Activated T-cell treated with anti-CD3 and anti-CD28 coated beads, Interleukin-2, amount 50 U/mL, for 1 hour (primary cell): ENCODE measurements at regions not wholly inside any gene's neighbourhood (a gene's known extent, or its start where the extent isn't known, plus 50 kb on each side); places are given as distances from the start of the nearest gene placed in this dataset.
"Not testable (repeated sequence)": the region's sequence is repeated elsewhere in the genome, so short reads cannot be mapped to it uniquely, and the experiment has no call there.

Experiments
- DNase-seq: peaks from one replicate; pipeline ENCODE4 v3.0.0-alpha.2; 2020

DNA sequence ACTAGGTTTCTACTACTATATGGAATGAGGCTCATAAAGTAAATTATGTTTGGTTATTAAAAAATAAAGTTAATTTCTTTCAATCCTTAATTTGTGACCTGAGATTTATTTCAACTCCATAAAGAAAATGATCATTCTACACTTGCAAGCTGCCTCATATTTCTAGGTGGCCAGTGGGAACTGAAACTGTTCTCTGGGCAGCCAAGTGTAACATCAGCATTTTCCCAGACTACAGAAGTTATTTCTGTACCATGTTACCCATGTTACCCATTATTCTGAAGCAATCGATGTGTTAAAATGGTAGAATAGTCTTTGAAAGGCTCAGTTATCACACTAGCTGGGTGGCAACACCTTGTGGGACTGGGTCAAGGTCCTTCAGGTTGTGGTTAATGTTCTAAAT is 139.3 kb upstream of the FBXO11 start:
- DNase-seq, result no peak

DNA sequence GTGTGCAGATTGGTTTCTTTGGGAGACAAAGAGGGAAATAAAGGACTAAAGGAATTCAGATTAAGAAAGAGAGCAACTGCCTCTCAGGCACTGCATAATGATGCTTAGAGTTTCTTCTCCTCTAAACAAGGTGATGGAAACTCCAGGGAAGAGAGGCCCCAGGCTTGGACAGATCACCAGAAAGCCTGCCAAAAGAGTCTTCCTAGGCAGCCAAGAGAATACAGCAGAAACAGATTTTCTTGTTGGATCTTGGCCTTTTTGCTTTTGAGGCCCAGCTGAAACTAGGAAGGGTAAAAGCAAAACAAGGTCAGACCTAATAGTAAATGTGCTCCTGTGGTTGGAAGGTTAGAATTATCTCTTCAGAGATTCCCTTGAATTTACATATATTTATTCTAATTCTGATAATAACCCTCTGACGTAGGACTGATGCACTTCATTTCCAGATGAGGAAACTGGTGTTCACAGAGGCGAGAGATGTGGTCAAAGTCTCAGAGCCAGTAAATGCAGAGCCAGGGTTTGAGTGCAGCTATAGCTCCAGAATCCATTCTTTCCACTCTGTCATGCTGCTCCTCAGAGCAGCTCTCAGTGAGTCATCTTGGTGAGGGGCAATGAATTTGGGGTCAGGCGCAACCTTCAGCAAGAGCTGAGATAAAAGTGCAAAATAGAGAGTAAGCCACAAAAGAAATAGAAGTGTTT is 142.3 kb upstream of the FBXO11 start:
- no peak for DNase-seq

DNA sequence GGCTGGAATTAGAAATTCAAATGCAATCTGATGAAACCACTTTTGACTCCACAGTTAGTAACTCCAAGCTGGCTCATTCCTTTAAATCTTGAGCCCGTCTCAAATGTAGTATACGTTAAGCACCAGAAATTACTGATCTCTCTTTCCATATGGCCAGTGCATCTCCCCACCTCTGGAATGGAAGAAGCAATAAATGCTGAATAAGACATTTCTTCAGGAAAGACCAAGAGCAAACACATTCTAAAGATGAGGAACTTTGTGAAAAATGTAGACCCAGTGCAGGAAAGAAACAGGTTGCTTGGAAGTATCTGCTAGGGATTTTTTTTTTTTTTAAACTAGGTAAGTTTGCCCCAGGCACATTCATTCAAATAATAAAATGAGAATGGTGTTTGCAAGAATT is 143.1 kb upstream of the FBXO11 start:
- DNase-seq, result no peak

GRCh38 chr2:48050711-48051110 is 144.4 kb upstream of the FBXO11 start:
- DNase-seq, result no peak

DNA sequence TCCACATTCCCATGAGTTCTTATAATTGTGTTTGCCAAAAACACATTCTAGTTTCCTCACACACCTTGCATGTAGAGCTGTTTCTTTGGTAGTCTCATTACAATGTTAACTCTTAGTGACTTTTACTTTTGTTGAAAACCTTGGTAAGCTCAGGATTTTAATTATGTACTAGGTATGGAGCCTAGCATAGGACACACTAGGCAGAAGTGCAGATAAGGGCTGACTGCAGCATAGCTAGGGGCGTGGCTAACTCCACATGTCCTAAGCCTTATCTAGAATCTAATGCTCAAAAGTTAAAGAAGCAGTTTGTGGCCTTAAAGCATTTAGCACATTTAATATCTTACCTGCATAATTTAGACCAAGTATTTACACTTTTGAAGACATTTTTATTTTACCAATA is 153.7 kb upstream of the FBXO11 start:
- no peak for DNase-seq

GRCh38 chr2:48061656-48062055 is 155.4 kb upstream of the FBXO11 start:
- not testable (repeated sequence) for DNase-seq

DNA sequence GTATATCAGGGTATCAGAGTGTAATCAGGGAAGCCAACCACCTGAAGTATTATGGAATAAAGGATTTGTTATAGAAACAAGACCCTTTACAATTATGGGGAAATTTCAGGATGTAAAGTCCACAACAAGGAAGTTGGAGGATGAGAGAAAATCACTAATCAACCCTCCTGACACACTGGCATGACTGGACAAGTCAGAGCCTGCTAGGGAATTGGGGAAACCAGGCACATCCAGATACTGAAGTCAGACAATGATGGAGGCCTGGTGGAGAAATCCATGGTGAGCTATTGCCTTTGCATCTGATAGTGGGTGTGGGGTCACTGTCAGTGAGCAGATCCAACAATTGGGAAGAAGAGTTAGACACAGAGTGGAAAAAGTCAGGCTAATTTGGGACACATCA is 158.8 kb upstream of the FBXO11 start:
- DNase-seq, result no peak

DNA sequence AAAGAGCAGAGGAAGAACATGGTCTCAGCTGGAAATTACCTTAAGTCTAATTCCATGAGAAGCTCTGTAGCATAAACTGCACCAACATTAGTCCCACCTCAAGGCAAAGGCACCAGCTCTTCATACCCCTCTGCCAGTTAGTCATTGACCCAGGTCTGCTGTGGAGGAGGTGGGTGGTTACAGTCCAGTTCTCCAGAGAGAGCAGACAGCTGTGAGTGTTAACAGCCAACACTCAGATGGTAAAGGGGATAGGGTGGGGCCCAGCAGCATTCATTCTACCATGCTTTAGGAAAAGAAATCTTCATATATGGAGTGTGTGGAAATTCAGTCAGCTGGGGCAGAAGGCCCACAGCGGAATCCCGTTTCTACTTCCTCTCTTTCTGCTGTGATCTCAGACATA is 159.7 kb upstream of the FBXO11 start:
- no peak for DNase-seq

DNA sequence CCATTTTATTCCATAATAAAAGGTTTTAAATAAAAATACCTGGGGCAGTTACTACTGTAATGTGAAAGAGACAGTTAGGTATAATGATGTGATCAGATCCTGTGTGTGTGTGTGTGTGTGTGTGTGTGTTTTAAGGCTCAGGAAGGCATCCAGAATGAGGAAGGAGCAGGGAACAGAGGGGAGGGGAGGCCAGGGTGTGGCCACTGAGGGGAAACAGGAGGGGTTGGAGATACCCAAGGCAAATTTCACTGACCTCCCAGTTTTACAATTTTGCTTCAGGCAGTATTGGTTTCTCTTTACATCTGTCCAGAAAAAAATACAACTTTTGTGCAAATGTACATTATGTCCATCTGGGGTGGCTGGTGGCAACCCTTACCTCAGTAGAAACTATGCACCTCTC is 163.5 kb upstream of the FBXO11 start:
- no peak for DNase-seq

DNA sequence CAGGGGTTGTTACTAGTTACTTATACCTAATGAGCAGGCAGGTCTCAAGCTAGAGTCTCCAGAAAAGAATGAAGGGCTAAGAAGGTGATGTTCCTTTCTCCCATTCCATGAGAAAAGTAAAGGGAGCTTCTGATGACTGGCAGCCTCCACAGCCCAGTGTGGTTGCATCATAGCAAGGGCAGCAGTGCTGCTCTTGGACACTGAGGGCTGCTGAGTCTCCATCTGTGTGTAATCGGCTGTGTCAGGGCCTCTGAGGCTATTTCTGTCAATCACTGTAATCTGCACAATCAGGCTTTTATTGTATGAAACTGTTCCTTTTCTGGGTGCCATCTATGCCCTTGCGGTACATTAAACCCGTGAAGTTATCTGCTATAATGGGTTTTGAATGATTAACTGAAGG is 164.1 kb upstream of the FBXO11 start:
- no peak for DNase-seq

DNA sequence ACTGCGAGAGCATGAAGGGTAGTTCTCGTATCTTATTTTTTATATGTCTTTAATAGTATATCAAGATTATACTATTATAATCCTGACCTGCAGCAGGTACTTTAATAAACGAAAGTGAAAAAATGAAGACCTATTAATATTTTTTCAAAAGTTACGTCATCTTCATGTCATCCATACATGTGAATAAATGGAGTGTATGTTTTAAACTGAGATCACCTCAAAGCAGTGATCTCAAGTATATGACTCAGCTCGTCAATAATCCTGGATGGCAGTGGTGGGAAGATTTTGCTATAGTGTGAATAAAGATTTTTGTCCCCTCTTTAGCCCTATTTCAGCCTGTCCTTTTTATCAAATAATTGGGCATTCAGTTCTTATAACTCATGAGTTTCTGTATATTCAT is 166.3 kb upstream of the FBXO11 start:
- DNase-seq, result no peak

DNA sequence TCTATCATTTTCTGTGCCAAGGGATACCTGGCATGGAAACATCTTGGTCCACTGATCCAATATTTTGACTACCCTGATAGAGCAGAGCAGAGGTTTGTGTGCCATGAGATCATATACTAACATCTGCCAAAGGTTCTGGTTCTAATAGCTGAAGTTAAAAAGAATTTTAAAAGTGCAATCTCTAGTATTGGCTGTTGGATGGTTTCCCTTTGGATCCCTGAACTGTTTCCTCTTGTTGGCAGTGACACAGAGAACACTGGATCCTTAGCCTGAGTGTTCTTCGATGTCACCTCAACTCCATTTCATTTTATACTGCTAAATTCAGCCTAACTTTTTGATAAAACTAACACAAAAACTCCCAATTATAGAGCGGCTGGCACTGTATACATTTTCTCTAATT is 169.3 kb upstream of the FBXO11 start:
- DNase-seq, result no peak

DNA sequence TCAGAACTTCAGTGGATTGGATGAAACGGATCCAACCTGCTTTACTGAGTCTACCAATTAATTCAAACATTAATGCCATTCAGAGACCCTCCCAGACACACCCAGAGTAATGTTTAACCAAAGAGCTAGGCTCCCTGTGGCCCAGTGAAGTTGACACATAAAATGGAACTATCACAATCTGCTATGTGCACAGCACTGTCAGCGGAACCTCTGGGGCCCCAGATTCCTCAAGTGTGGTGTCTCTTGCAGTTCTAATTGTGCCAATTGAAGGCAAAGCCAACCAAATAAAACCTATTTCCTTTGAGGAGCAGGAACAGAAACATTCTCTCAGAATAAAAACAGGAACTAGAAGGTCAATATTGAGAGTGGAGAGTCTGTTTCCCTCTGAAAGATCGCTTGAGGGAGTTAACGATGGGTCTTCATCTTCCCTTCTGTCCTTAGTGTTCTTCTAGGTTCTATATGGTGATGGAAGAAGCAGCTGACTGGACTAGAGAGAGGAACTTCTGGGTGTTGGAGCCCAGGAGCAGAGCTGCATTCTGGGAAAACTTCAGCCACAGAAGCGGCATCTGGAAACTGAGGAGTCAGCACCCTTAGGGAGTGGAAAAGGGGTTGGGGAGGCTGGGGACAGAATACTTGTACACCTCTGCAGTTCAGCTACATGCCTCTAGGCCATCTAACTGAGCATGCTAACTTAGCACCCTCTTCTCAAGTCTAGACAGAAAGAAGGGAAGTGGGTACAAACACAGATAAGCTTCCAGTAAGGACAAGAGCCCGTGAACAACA is 174.4 kb upstream of the FBXO11 start:
- no peak for DNase-seq

DNA sequence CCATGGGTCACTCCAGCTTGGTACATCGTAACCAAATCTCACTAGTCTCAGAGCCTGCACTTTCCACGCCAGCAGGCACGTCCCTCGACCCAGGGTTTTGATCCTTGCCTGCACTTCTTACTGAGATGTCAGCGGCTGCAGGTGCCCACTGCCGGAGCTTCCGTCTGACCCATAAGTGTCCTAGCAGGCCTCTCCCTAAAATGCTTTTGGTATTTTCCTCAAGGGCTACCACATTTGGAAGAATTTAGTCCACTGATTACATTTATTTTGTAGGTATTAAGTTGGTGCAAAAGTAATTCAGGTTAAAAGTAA is 175.0 kb upstream of the FBXO11 start:
- no peak for DNase-seq

- DNase-seq, result no peak
Observed at GRCh38 chr2:48085888-48086287, 179.6 kb upstream of the FBXO11 start.

GRCh38 chr2:48088994-48089393 is 182.7 kb upstream of the FBXO11 start:
- no peak for DNase-seq

GRCh38 chr2:48089644-48090043 is 183.3 kb upstream of the FBXO11 start:
- DNase-seq, result no peak

DNA sequence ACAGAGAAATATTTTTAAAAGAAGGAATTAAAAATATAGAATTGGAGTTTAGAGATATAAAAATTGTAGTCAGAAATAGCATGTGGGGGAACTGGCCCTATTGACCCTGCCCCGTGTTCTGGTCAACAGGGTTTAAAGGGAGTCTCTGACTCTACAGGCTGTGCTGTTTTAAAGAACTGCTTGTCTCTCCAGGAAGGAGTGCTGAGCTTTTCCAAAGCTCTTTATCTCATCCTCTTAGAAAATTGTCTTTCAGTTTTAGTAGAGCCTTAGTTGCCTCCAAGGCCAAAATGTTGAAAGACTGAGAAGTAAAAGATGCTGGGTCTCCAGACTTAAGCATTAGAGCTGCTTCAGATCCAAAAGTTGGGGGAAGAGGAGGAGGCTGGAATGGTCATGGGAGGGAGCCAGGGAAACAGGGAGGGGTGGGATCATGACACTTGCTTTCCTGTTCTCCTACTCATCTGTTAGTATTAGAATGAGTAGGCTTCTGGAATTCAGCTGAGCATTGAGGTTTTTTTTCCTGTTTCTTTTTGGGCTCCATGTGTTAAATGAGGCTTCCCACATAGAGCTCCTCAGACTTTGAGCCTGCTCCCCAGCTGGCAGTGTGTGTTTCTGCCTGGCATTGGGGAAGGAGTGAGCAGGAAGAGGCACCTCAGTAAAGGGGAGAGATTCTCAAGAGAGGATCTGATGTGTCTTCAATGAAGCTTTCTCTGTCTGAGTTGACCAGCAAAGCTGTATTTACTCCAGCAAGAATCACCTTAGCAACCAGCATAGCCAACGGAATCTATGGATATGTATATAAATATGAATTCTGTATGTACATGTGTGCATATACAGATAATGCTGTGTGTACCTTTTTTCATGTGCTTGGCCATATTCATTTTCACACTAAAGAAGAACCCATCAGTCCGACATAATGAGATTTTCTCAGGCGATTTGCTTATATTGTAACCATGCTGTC is 186.8 kb upstream of the FBXO11 start:
- DNase-seq, result no peak

DNA sequence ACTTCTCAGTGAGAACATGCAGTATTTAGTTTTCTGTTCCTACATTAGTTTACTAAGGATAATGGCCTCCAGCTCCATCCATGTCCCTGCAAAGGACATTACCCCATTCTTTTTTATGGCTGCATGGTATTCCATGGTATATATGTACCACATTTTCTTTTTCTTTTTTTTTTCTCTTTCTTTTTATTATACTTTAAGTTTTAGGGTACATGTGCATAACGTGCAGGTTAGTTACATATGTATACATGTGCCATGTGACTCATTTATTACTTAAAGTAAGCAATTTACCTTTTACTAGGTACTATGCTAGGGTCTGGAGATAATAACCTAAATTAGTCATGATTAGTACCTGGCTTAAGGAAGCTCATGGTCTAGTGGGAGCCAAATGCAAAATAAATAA is 190.5 kb upstream of the FBXO11 start:
- not testable (repeated sequence) for DNase-seq

DNA sequence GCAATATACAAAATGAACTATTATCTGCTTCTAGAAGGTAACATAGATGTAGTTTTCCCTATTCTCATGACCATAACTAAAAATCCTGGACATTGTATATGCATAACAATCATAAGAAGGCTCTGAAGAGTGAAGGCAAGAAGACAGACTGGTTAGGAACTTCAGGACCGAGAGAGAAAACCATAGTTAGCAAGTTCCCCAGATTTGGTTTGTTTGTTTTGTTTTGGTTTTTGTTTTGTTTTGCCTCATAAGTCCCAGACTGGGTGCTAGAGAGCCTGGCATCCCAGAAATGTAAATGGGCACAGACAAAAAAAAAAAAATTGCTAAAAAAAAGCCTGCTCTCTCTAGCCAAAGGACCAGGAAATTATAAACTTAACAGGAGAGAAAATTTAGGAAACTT is 192.2 kb upstream of the FBXO11 start:
- no peak for DNase-seq

GRCh38 chr2:48104418-48104817 is 198.1 kb upstream of the FBXO11 start:
- no peak for DNase-seq

- DNase-seq, result no peak
Observed at GRCh38 chr2:48105848-48106247, 199.6 kb upstream of the FBXO11 start.

DNA sequence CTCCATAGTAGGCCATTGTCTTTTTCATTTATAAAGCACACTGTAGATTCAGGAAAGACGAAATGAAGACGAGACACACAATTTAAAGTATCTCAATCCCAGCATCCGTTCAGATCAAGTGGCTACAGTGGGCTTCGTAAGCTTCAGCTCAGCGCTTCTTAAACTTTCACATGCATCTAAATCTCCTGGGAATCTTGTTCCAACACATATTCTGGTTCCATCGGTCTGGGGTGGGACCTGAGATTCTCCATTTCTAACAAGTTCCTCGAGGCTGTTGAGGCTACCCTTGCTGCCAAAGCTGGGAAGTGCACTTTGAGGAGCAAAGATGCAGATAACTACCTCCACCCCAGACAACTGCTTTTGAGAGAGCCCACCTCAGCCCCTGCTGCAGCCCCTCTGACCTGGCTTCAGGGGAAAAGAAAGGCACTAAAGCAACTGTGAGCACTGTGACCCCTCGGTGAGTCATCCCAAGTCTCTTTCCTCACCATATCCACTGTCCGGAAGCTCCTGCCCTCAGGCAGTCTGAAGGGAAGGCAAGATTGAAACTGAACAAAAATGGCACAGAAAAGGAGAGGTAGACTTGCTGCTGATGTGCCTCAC is 201.1 kb upstream of the FBXO11 start:
- no peak for DNase-seq
